A549 (cell line): ENCODE measurements at regions not wholly inside any gene's neighbourhood (a gene's known extent, or its start where the extent isn't known, plus 50 kb on each side); places are given as distances from the start of the nearest gene placed in this dataset.

Experiments
- BHLHE40 ChIP-seq: IDR thresholded peaks from 2 replicates; pipeline ENCODE4 v1.6.1; 2012; ENCODE audit warnings: low read depth, low read length, inconsistent platforms
- CHD2 ChIP-seq: fragments of 150-350 bp; IDR thresholded peaks from 2 replicates; pipeline ENCODE4 v1.6.1; 2014; ENCODE audit warnings: low read length; ENCODE audit not compliant: partially characterized antibody
- CTCF ChIP-seq: fragments of >200 bp; sonication (Bioruptor Twin); formaldehyde crosslinking; IDR thresholded peaks from 3 replicates; pipeline ENCODE4 v1.5.1; 2016
- EP300 ChIP-seq, 2 experiments: fragments of >200 bp; sonication (Bioruptor Twin); formaldehyde crosslinking; IDR thresholded peaks; 2 replicates in 1 of 2; 3 replicates in 1 of 2; pipeline ENCODE4 v1.6.1; 2016 to 2017
- HDAC2 ChIP-seq: fragments of 200-600 bp; sonication (generic); IDR thresholded peaks from 2 replicates; pipeline ENCODE4 v1.6.1; 2016
- JUN ChIP-seq, 2 experiments: fragments of >200 bp; sonication (Bioruptor Twin); formaldehyde crosslinking; IDR thresholded peaks; 2 replicates in 1 of 2; 3 replicates in 1 of 2; pipeline ENCODE4 v1.6.1; 2016 to 2017
- POLR2A ChIP-seq: IDR thresholded peaks from 2 replicates; pipeline ENCODE4 v1.6.1; 2012; ENCODE audit warnings: mild to moderate bottlenecking, low read length
- RCOR1 ChIP-seq: fragments of 150-350 bp; IDR thresholded peaks from 2 replicates; pipeline ENCODE4 v1.6.1; 2014; ENCODE audit warnings: antibody characterized with exemption, low read length, low read depth
- REST ChIP-seq: fragments of 200-600 bp; sonication (generic); IDR thresholded peaks from 2 replicates; pipeline ENCODE4 v1.6.1; 2016; ENCODE audit warnings: antibody characterized with exemption, mild to moderate bottlenecking, moderate library complexity
- TP53 ChIP-seq: fragments of 250-450 bp; sonication (Bioruptor Pico); IDR thresholded peaks from 2 replicates; pipeline ENCODE4 v1.5.0; 2021; ENCODE audit warnings: mild to moderate bottlenecking, moderate library complexity

- TF ChIP-seq EP300 (IDR thresholded peaks at IDR 0.05) (no peak), POLR2A (no peak), HDAC2 (no peak), CTCF (no peak), RCOR1 (no peak), TP53 (CRISPR knock-in tag) (no peak), JUN (IDR thresholded peaks at IDR 0.05) (no peak), REST (no peak), BHLHE40 (no peak), CHD2 (no peak)
Observed at GRCh38 chr3:77786216-77786615, 746.3 kb downstream of the ROBO2 start.
